ENCODE measurements at regions not wholly inside any gene's neighbourhood (a gene's known extent, or its start where the extent isn't known, plus 50 kb on each side); places are given as distances from the start of the nearest gene placed in this dataset.
"Not testable (repeated sequence)": the region's sequence is repeated elsewhere in the genome, so short reads cannot be mapped to it uniquely, and the experiment has no call there.

DNA sequence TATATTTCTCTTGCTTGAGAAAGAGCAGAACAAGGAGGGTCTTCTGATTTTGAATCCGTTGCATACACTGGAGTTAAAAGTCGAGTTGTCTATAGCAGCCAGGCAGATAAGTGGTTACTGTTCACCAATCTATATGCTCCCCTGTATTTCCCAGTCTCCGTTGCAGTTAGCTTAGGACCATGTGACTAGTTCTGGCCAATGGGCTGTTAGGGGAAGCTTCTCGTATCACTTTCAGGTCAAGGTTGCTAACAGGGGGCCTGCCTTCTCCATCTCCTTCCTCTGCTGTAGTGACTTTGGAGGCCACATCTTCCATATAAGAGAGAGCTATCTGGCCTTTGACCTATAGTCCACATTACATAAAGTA, 188.5 kb upstream of the KBTBD8 start:
- DNase-seq (ENCODE audit: low spot score), result no peak

DNA sequence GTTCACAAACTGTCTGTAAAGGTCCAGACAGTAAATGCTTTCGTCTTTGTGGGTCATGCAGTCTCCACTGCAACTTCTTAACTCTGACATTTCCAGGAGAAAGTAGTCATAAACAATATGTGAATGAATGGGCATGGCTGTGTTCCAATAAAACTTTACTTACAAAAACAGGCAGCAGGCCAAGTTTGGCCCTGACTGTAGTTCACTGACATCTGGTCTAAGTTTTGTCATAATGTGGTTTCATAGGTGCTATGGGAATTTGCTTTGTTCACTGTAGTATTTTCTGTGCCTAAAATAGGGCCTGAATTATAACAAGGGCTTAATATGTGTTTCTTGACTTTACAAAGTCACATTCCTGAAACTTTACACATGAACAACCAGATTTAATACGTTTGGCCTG, 186.0 kb upstream of the KBTBD8 start:
- no peak for DNase-seq (ENCODE audit: low spot score)

DNA sequence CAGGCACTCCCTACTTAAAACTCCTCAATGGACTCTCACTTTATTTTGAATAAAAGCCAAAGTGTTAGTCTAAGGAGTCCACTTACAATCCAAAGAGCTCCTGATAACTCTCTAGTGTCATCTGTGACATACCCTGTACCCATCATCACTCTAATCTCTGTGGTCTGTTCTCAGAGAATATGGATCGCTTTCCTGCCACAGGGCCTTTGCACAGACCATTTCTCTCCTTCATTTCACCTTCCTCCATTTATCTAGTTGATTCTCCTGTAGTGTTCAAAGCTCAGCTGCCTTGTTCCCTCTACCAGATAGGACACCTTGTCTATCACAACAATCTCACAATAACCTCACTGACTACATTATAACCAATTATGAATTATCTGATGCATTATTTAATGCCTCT, 185.4 kb upstream of the KBTBD8 start:
- DNase-seq (ENCODE audit: low spot score), result no peak

DNA sequence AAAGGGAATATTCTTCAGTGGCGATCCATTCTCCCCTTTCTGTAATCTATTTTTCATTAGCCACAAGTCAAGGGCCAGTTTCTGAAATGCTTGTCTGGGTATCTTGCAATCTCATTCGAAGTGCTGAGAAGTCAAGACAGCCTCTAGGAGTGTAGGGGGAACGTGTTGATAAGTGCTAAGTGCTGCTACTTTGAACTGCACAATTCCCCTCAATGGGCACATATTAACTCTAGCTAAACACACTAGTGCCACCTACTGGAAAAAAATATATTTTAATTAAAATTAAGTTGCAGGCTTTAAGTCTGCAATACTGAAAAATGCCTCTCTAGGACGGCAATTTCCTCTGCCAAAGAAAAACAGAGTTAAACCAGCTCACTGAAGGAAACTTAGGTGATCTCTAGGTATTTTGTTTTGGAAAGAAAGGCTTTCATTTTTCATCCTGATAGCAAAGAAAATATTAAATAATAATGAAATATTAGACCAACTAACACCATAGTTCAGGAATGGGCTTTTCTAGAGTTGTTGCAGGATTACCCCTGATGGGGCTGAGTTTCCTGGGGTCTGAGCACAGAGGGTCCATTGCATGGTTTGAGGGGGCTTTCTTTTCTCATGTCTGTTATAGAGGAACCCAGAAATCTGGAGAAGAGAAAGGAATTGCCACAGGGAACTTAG, 181.9 kb upstream of the KBTBD8 start:
- peak; percentile 72 for DNase-seq (ENCODE audit: low spot score)

DNA sequence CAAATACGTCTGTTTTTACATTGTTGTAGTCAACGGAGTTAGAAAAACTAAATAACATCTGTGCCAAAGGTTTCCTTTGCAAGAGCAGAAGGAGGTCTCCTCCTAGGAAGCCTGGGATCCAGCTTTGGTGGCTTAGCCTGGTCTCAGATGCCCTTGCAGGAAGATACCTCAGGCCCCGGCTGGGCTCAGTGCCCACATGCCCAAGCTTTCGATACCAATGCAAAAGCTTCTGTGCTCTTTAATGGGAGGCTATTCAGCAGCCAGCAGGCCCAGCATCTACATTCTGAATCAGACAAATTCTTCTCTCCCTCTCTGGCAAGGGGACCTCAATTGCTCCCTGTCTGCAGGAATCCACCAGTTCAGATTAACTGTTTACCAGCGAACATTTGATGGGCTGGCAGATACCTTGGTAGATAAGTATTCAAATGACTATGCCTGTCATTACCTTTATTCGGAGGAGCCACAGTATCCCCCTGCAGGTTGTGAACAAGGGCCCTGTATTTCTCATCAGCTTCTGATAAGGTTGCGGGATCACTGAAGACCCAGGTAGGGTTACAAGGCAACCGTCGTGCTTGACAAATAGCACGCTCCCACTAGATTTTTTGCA, 180.1 kb upstream of the KBTBD8 start:
- no peak for DNase-seq (ENCODE audit: low spot score)

DNA sequence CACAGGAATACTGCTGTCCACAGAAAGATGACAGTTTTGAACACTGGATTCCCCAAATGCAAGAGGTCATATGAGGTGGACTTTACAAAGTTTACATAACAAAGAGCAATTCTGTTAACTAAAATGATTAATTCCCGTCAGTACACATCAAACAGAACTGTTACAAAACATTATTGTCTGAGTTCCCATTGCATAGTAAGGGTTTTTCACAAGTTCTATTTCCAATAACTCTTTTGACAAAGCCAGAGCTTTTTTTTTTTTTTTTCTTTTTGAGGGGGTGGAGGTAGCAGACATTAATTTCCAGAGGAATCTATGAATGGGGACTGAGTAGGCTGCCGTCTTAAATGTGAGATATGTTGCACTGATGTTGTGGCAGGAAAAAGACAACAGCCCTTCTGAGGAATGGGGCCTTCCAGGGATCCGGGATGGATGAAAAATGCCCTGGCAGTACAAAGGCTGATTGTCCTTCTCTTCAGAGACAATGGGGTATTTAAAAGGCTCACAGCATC, 178.1 kb upstream of the KBTBD8 start:
- peak; percentile 89 for DNase-seq (ENCODE audit: low spot score)

DNA sequence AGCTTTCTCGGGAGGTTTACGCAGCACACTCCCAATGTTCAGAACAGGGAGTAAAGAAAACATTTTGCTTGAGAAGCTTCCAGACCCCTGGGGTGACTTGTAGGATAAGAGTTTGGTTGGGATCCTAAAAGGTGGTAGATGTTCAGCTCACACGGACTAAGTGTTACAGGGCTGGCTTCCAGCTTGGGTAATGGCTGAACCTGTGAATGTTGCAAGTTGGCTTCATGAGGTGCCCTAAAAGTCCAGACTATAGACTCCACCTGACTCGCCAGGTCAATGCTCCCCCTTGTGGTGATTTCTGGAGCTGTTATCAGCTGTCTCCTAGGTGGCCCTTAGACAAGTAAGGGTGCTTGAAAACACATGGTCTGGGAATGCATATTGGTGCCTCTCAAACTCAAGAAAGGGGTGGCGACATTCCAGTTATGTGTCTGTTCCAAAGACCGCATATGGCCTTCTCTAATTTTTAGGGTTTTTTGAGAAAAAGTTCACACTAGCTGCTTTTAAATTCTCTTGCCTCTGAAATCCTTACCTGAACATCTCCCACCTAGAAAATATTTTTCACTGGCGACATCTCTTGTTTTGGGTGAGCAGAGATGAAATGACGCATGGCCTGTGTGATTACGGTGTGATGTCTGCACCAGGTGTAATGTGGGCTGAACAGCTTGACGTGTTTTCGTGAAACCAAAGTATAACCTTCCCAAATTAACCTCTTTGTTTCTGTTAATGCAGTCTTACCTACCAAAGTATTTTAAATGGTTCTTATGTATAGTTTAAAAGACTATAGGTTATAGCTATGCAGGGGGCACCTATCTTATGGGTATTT, 175.7 kb upstream of the KBTBD8 start:
- peak; percentile 46 for DNase-seq (ENCODE audit: low spot score)

DNA sequence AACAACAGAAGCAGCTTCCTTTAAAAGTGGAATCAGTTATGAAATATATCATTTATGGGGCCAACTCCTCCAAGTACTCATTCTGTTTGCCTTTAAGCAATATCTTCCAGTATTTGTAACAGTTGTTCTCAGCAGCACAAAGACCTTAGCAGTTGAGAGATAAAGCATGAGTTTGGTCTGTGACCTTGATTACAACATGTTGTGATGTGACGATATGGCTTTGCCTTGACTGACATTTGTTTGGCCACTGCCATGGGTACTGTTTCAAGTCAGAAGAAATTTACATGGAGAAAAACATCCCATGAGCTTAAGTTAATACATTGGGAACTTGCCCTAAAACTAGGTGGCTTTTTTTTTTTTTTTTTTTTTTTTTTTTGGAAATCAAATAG, 175.1 kb upstream of the KBTBD8 start:
- no peak for DNase-seq (ENCODE audit: low spot score)

DNA sequence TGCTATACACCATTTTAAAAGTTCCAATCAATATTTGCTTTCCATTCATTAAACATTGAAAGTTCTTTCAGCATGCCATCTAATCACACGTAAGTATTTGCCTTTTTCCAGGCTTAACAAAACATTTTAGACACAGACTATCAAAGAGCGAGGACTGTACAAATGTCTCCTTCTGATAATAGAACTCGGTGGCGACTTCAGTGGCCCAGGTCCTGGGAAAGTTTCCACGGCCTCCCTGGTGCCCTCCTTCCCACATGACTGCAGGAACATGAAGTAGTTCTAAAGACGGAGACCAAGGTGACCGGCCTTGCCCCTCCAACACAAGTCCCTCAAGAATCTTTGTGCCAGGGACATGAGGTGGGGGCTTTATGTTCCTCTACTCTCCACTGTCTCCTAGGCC, 174.6 kb upstream of the KBTBD8 start:
- DNase-seq (ENCODE audit: low spot score), result no peak

DNA sequence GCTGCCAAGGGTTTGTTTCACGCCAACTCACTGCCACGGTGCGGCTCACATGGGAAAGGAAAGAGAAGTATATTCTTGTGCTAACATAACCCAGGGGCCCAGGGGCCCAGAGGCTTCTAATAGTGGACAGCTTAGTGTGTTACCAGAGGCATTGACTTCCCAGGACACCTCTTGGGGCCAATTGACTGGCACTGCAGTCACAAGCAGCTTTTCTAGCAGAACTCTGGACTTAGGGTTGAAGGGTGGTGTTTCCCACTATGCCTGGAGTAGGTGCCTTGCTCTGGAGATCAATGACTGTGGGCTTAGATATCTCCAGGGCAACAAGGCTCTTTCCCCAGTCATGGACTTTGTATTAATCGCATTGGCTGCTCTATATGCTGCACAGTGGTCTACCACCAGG, 172.7 kb upstream of the KBTBD8 start:
- DNase-seq (ENCODE audit: low spot score), result no peak

DNA sequence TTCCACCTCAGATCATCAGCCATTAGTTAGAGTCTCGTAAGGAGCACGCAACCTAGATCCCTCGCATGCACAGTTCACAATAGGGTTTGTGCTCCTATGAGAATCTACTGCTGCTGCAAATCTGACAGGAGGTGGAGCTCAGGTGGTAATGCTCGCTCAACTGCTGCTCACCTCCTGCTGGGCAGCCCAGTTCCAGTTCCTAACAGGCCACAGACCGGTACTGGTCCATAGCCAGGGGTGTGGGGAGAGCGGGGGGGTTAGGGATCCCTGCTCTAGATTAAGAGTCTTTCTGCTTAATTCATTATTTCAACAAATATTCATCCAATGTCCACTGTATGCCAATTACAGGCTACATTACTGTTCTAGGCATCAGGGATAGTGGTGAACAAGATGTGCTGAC, 170.4 kb upstream of the KBTBD8 start:
- no peak for DNase-seq (ENCODE audit: low spot score)

DNA sequence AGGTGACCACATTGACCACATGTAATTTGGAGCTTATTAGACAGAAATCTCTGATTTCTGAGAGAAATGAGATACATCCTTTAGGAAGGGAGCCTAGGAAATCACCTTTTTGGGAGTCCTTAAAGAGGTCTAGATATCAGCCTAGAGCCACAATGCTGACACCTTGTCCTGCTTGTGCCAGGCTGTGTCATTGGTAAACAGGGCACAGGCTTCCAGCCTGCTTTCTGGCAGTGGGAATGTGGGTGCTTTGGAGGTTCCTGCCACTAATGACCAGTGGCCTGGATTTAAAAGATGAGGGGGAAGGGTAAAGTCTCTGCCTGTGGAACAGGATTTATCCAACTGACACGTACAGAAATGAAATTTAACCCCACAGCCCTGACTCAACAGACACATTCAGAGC, 169.8 kb upstream of the KBTBD8 start:
- DNase-seq (ENCODE audit: low spot score), result no peak

DNA sequence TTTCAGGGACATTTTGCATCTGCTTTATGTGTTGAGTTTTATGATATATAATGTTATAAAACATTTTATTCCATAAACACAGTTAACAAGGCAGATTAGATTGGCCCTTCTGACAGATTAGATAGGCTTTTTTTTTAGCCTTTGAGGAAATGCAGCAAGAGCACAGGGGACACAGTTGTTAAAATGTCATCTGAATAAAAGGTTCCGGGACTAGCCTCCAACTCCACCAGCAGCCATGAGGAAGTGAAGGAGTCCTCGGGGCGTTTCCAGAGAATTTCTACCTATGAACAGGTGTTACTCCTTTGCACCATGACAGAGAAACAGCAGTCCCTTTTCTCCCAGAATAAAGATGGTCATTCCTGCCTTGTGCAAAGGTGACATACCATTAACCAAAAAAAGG, 167.8 kb upstream of the KBTBD8 start:
- DNase-seq (ENCODE audit: low spot score), result no peak

DNA sequence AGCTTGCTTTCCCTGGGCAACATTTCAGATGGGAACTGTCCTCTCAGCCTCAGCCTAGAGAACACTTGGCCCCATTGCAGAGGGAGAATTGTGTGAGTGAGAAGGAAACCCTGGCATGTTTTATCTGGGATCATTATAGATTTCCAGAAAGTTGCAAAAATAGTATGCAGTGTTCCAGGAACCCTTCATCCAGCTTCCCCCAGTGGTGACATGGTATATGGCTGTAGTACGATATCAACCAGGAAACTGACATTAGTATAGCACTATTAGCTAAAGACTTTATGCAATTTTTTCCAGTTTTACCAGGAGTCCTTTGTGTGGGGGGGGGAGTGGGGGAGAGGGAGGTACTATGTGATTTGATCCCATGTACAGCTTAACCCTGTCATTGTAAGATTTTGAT, 166.2 kb upstream of the KBTBD8 start:
- no peak for DNase-seq (ENCODE audit: low spot score)

DNA sequence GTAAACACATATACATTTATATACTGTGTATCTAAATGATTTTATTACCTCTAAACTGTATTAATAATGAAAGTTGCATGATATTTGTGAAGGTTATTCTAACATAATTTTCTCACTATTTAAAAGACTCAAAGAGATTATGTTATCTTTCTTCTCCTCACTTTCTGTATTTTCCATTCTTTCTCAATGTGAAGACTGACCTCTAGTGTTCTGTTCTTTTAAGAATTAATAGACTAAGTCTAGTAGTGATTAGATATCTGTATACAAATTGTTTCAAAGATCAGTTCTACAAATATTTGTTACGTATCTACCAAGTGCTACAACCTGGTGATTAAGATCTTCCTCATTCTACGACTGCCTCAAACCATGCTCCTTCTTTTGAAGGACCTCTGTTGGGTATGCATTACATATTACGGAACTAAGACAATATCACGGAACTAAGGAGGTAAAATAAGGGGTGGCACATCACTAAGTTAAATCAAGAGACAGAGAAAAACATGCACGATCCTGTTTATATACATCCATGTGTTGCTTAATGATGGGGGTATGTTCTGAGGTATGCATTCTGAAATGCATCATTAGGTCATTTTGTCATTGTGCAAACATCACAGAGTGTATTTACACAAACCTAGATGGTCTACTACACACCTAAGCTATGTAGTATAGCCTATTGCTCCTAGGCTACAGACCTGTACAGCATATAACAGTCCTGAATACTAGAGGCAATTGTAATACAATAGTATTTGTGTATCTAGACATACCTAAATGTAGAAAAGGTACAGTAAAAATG, 161.5 kb upstream of the KBTBD8 start:
- DNase-seq (ENCODE audit: low spot score), result peak; percentile 16

DNA sequence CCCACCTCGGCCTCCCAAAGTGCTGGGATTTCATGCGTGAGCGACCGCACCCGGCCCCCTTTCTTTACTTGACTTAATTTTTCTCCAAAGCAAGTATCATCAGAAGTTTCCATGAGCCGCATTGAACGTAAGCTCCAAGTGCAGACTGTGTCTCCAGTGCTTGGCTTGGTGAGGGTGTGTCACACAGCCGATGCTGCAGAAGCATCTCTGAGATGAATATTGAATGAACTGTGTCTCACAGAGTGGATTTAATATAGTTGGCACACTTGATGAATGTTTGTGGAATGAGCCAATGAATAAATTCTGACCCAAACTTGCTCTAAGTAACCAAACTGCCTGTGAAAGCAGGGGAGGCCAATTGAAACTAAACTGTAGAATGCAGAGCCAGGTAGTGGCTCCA, 159.4 kb upstream of the KBTBD8 start:
- DNase-seq (ENCODE audit: low spot score), result no peak

DNA sequence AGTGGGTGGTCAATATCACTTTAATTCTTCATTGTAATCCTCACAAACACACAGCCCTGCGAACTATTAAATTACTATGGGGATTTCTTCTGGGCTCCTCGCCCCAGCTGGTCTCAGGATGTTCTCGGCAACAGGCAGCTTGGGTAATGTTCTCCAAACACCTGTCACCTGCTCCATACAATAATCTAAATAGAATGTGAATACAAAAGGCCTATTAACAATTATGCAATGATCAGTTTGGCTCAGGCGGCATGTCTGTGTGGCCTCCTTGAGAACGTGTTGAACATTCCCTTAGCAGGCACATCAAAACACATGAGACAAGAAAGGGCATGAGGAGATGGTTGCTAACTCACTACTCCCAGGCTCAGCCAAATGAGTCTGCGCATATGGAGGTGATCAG, 158.6 kb upstream of the KBTBD8 start:
- DNase-seq (ENCODE audit: low spot score), result no peak

DNA sequence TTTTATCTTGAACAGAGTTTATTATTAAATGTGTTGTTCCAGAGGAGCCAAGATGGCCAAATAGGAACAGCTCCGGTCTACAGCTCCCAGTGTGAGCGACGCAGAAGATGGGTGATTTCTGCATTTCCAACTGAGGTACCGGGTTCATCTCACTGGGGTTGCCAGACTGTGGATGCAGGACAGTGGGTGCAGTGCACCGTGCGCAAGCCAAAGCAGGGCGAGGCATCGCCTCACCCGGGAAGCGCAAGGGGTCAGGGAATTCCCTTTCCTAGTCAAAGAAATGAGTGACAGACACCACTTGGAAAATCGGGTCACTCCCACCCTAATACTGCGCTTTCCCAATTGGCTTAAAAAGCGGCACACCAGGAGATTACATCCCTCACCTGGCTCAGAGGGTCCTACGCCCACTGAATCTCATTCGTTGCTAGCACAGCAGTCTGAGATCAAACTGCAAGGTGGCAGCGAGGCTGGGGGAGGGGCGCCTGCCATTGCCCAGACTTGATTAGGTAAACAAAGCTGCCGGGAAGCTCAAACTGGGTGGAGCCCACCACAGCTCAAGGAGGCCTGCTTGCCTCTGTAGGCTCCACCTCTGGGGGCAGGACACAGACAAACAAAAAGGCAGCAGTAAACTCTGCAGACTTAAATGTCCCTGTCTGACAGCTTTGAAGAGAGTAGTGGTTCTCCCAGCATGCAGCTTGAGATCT, 155.2 kb upstream of the KBTBD8 start:
- not testable (repeated sequence) for DNase-seq (ENCODE audit: low spot score)

DNA sequence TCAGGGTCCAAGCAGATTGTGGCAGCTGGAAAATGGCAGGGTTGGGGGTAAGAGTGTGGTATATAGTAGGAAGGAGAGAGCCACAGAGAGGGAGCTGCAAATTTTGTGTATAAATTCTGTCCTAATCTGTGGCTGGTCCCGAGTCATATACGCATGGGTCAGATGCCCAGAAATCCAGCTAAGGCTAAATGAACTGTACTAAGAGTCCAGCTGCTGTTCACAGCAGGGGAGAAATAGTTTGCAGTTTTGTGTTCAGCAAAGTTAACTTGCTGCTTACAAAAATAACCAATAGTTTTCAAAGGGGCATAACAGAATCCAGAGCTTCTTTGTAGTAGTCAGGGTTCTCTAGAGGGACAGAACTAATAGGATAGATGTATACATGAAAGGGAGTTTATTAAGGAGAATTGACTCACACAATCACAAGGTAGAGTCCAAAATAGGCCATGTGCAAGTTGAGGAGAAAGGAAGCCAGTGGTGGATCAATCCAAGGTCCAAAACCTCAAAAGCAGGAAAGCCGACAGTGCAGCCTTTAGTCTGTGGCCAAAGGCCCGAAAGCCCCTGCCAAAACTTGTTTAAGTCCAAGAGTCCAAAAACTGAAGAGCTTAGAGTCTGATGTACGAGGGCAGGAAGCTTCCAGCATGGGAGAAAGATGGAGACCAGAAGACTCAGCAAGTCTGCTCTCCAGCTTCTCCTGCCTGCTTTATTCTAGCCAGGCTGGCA, 146.1 kb upstream of the KBTBD8 start:
- no peak for DNase-seq (ENCODE audit: low spot score)

DNA sequence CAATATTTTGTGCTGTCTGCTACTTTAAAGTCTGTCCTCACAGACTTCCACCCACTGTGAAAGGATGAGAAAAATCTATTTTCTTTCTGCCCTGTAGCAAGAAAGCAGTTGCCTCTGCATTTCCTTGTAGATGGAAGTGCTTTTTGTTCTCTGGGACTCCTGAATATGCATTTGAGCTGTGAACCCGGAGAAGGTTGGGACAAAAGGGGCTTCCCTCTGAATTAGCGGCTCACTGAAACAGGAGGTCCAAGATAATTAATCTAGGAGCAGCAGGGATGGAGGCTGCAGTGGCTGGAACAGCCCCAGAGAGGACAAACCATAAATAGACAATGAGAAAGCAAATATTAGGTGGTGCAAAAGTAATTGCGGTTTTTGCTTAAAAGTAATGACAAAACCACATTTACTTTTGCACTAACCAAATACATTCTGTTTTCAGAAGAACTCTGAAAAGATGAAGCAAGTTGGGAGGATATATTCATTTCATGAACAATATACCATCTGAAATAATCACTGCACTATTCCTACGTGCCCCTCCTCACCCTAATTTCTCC, 143.4 kb upstream of the KBTBD8 start:
- DNase-seq (ENCODE audit: low spot score), result no peak

DNA sequence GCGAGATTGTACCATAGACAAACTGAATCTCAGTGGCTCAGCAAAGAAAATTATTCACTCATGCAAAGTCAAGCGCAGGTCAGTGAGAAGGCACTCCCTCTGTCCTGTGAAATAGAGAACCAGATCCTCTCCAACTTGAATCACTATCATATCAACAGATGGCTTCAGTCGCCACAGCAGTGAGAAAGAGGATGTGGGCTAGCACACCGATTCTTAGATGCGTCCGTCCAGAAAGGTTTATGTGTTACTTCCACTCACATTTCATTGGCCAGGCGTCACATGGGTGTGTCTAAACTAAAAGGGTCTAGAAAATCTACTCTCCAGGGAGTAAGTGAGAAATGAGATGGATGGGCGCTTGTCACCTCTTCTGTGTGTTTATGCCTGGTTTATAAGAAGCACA, 141.6 kb upstream of the KBTBD8 start:
- no peak for DNase-seq (ENCODE audit: low spot score)
